HG02840 (cell line): ENCODE measurements at regions not wholly inside any gene's neighbourhood (a gene's known extent, or its start where the extent isn't known, plus 50 kb on each side); places are given as distances from the start of the nearest gene placed in this dataset.
"Not testable (repeated sequence)": the region's sequence is repeated elsewhere in the genome, so short reads cannot be mapped to it uniquely, and the experiment has no call there.

ENCODE experiments used
- ATAC-seq: cut with Tn5 transposase; IDR thresholded peaks from one replicate; pipeline ENCODE4 v1.9.1; 2021; ENCODE audit warnings: mild to moderate bottlenecking, moderate library complexity, moderate number of reproducible peaks; ENCODE audit not compliant: unreplicated experiment, low FRiP score

DNA sequence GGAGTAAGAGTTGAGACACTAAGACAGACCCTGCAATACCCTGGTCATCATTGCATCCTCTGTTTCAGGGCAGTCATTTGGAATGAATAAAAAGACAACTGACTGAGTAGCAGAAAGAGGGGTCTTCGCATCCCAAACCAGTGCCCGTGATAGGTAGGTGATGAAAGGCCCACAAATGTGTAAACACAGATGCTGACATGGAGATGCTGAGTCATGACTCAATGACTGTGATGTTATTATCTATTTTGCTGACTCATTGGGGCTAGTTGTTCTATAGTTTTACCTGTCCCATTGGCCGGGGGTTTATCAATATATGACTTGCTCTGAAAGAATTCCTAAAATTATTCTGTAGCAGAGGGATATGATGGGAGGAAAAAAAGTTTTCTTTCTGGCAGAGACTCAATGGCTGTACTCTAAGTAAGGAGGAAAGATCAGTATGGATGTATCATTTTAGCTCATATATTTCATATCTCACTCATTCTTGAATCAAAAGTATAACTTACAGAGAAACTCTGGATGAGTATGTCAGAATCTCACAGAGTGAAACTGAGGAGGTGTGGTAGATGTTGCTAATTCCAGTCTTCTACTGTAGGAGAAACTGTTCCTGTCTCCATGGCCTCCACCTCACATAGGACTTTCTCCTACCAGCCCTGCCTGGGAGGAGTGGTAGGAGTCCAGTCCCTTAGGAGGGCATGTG, 119.9 kb upstream of the PREP start:
- no peak for ATAC-seq

DNA sequence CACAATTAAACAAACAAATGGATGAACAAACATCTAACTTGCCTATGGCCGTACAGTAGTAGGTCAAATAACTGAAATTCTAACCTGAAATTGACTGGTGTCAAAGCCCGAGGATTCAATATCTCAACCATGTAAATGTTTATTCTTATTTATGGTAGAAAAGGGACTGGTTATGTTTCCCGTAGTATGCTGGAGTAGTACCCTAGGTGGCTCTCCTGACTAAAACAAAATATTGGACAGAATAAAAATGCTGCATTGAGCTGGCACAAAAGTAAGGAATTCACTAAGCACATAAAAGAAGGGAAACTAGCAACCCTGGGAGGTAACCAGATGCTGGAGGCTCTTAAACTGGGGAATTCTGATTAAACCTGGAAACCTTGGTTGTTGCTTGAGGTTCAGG, 117.1 kb upstream of the PREP start:
- ATAC-seq: no peak

DNA sequence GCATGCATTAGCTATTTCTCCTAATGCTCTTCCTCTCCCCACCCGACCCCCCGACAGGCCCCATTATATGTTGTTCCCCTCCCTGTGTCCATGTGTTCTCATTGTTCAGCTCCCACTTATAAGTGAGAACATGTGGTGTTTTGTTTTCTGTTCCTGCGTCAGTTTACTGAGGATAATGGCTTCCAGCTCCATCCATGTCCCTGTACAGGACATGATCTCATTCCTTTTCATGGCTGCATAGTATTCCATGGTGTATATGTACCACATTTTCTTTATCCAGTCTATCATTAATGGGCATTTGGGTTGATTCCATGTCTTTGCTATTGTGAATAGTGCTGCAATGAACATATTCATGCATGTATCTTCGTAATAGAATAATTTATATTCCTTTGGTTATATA, 116.1 kb upstream of the PREP start:
- not testable (repeated sequence) for ATAC-seq

DNA sequence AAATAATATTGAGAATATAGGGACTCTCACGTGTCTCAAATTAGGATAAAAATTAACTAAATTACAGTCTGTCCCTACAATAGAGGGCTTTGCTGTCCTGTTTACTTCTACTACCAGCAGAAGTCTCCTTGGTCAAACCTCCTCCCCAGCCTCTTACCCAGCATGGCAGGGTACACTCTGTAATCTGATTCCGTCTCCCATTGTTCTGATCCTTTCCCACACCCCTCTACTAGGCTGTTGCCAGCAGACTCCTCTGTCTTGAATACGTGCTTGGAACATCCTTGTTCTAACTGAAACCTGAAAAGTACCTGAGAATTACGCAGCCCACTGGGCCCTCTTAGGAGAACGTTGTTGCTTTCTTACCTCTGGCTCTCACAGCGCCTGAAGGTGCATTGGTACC, 112.2 kb upstream of the PREP start:
- no peak for ATAC-seq

DNA sequence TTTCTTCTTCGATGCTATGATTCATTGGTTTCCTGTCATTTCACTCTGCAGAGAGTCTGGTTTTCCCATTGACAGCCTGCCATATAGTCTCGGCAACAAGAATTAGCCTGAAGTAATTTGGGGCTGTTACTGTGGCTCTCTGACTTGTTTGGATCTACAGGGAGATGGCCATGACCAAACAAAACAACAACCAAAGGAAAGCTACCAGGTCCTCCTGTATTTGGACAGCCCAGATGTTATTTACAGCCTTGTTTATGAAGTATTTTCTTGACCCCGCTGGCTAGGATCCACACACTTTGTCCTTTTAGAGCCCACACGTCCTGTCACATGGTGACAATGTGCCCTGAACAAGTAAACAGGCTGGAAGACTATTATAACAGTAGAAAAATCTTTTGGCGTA, 111.4 kb upstream of the PREP start:
- no peak for ATAC-seq

DNA sequence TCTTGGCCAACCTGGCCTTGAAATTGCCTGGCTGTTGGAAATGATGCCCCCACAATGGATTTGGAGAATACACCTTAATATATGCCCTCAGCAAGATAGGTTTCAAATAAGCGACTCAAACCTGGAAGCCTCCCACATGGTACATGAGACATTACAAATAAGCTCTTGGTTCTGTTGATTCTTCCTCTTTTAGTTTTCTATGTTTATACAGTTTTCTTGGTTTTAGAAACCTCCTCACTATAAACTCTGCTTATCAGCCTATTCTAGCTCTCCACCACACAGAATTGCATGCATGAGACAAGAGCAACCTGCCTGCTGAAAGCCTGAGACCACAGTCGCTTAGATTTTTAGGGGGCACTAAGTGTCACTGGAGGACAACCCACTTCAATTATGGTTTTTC, 108.8 kb upstream of the PREP start:
- ATAC-seq: no peak

DNA sequence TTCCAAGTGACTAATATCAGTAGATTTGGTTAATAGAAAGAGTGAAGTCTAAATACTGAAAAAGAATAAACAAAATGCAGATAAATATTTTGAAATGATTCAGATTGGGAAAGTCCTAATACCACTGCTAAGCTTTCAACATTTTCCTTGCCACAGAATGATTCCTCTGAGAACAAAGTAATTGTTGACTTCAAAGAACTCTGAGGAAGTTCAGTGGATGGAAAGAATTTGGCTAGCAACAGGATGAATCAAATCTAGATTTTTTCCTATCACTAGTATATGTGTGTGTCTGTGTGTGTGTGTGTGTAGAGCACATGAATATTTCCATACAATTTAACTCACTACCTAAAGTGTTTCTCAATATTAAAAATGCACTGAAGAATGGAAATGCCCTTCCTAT, 107.9 kb upstream of the PREP start:
- no peak for ATAC-seq

DNA sequence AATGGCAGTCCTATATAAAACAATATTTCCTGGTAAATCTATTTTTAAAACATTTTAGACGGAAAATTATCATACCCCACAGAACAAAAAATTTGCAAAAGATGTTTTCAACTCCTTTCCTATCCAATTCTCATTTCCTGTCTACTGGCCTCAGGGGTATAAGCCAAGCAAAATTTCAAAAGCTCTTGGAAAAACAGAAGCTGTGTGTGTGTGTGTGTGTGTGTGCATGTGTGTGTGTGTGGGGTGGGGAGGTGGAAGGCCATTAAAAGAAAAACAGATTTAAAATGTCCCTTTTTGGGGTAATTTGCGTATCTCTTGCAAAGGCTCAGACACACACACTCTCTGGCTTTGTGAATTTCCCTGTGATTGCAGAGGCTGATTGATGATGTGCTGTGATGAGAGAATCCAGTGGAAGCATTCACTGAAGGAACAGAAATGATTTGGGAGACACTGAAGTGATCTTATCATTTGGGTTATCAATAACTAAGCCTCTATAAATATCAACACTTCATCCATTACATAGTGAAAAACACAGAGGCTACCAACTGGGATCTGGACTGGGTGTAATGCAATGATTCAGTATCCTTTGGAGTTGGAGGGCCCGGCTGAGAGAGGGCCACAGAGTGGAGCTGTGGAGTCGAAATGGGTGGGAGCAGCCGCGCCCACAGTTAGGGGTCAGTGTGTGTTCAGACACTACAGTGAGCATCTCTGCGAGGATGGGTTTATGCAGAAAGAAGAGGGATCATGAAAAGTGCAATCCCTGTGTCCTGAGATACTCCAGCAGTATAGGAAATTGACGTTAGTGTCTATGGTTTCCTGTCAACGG, 106.8 kb upstream of the PREP start:
- no peak for ATAC-seq

DNA sequence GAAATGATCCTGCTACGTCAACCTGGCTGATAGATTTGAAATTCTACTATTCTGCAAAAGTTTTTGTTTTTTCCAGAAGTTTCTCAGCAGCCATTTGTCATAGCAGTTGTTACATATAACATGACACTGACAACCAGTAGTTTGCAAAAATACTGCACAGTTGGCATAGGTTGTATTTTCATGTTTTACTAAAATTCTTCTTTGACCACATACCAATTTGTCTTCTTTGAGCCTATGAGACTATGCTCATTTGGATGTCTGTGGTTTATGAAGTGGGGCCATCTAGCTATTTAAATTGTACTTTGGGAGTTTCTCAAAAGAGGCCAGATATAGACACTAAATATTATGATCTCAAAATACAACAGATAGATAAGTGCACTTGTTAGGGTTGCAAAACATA, 104.9 kb upstream of the PREP start:
- no peak for ATAC-seq

DNA sequence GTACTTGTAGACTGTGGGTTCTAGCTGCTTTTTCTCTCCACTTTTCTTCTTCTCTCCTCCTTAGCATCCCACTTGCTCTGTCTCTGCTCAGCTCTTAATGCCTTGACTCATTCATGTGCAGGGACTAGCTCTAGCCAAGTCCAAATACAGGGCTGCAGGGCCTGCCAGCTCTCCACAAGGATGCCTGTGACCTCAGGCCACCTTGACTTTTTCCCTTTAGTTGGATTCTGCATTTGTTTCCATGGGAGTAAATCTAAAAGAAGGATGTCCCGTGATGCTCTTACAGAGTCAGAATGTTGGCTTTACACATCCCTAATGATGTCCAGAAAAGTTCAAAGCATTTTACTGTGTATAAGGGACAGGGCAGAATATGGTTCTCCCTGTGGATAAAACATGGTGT, 101.8 kb upstream of the PREP start:
- ATAC-seq: no peak

DNA sequence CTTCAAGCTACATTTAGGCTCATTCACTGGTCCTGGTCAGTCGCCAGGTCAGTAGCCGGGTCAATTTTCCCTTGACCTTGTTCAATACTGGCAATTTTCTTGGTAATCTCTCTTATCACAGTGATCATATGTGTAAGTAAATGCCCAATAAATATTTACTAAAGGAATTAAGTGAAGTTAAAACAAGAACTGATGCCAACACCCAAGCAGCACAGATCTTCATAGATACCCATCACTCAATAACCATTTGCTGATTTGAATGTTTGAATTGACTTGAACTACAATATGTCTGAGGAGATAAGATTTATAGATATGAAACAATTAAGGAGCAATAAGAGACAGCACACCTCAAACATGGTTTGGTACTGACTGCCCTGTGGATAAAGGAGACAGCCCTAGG, 100.8 kb upstream of the PREP start:
- no peak for ATAC-seq

DNA sequence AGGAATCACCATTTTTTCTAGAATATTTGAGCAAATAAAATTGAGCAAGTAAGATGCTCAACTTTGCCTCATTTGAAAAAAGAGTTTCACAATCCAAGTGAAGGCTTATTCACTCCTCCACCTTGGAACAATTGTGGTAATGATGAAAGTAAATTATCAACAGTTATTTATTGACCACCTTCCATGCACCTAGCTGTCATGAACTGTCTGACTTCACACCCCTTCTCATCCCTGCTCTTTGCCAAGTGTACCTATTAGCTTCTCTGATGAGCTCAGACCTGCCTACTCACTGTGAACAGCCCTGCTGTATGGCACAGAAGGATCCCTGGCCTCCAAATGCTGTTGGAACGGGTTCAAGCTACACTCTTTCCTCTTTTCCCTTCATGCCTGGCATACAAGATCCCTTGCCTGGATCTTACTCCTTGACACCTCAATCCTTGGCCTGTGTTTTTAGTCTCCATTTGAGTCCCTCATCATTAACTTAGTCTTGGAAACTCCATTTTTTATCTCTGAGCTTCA, 99.0 kb upstream of the PREP start:
- no peak for ATAC-seq

DNA sequence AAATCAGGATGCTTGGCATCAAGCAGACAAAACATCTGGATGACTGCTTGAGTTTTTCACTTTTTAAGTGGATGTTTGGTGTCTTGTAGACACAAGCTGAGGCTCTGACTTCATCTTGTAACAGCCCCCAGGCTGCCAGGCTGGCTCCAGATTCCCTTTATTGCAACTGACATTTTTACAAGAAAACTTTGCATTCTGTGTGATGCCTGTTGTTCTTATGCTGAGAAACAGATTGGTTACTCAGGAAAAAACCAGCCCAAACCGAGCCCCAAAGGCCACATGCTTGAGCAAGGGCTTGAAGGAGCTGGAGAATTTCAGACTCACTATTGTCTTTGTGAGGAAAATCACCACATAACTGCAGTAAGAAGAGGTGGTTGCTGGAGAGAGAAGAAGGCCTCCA, 98.4 kb upstream of the PREP start:
- ATAC-seq: no peak

DNA sequence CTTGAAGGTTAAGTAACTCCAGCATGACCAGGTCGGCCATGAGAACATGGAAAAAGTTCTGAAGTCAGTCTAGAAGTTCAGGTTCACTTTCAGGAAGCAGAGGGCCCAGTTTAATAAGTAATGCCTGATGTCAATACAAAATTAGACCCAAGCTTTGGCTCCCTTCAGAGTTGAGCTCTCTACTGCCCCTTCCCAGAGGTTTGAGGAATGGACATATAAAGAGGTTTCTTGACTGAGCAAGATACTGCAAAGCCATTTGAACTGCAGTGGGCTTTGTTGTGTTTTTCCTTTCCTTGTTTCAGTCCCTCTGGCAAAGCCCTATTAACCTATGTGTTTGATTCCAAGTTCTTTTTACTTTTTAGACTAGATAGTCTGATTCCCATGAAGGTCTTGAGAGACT, 97.8 kb upstream of the PREP start:
- no peak for ATAC-seq

DNA sequence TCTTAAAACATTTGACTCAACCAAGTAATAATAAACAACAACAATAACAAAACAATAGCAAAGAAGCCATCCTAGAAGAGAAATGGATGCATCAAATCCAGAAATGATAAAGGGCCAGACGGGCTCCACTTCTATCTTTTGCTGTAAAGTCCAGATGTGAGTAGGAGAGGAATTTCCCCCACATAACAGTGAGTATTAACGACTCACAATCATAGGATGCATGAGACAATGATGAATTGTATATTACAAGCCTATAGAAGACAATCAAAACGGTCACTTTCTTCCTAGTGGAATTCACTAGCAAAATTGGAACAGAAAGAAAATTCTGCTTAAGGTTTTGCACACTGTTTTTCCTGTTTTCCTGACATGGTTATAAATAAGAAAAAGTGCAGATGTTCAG, 97.0 kb upstream of the PREP start:
- no peak for ATAC-seq

DNA sequence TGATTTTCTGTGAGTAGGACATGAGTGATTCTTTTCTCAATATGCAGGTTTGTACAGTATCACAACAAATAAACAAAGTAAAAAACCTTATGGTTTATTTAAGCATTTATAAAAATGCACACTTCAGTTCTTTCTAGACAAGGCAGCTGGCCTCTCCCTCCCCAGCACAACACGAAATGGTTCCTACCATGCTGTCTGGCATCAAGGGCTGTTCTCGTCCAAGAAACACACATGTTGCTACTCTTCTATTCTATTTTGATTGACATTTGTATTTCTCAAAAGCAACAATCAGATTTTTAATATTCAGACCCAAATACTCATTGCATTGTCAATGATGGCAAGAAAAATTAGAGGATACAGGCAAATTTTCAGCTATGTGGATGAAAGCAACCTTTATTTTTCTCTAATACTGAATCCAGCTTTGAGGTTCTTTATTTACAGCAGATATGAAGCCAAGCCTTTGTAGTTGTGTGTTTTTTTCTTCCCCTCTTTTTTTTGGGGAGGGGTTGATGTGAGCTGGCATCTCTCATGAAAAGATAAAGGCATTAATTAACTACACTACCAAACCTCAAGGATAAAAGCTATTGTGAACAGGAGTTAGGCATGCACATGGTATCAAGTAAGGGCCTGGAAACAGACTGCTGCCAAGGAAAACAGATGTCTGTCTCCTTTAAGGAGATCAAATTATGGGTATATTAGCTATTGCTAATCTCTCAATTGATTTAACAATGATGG, 96.4 kb upstream of the PREP start:
- ATAC-seq: no peak

DNA sequence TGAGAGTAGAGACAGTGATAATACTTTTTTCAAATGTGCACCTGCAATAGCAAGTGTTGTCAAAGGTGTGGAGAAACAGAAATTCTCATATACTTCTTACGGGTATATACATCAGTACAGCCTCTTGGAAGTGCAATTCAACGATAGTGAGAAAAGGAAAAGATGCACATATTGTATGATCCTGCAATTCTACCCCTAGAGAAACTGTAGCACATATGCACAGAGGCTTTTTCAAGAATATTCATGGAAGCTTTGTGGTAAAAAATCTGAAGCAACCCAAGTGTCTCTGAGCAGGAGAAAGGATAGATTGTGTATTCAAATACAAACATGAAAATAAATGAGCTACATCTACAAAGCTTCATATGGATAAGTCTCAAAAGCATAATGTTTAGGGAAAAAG, 94.7 kb upstream of the PREP start:
- ATAC-seq: no peak

DNA sequence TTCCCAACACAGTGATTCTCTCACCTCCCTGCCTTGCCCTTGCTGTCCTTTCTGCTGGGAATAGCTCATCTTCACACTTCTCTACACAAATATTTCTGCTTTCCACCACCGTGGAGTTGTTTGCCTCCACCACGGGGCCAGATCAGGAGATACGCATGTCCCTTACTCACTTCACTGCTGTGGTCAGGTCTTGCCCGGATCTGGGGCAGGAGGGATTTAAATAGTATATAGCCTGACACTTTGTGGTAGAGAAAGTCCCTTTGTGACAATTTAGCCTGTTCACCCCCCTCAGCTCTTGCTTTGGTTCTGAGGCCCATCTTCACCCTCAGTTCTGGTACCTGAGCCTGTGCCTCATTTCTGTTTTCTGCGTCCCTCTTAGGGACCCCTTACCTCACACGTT, 92.6 kb upstream of the PREP start:
- no peak for ATAC-seq

DNA sequence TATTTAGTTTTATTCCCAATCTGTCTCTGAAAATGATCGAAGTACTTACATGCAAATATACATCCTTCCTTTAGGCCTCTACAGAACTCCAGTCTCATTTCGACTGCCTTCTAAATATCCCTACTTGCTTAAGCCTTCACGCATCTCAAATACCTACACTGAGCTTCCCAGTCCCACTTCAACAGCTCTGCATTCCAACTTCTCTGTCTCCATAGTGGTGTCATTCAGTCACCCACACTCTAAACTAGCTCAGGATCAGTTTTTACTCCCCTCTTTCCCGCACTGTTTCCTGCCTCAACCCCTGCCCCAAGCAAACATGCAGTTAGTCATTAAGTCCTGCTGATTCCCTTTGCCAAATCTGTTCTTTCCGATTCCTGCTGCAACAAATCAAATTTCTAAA, 91.8 kb upstream of the PREP start:
- no peak for ATAC-seq

DNA sequence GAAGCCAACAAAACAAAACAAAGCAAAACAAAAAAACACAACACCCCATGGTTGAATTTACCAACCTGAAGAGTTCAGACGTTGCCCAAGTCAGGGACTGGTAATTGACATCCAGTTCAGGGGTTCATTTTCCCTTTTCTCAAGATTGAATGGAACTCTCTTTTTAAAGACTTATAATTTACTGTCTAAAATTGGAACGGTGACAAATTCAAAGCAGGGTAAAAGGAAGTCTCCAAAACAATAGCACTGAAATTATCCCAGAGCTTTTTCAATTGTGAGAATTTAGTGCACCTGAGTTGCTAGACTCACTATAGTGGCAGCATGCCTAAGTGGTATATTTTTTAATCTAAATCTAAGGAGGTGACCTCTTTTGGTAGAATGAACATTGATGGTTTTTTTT, 90.9 kb upstream of the PREP start:
- ATAC-seq: no peak
